ENCODE measurements at regions not wholly inside any gene's neighbourhood (a gene's known extent, or its start where the extent isn't known, plus 50 kb on each side); places are given as distances from the start of the nearest gene placed in this dataset.
"Not testable (repeated sequence)": the region's sequence is repeated elsewhere in the genome, so short reads cannot be mapped to it uniquely, and the experiment has no call there.

DNA sequence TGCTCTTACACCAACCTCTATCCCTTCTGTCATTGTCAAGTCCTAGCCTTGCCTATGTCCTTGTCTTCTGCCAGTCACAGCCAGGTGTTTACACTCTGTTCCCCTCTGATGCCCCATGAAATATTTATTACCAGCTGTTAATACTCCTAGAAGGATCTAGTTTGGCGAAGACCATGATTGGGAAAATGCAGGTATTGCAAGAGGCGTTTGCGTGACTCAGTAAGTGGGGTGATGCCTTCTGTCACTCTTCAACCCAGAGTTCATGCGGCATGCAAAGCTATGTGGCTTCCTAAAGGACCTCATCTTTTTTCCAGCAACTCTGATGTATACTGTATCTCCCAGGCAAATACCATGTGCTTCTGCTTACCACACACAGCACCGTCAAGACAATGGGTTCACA, 81.8 kb upstream of the GJB6 start:
- DNase-seq (ENCODE audit: low read depth in 4 of 4, low spot score in 3 of 4): no peak

DNA sequence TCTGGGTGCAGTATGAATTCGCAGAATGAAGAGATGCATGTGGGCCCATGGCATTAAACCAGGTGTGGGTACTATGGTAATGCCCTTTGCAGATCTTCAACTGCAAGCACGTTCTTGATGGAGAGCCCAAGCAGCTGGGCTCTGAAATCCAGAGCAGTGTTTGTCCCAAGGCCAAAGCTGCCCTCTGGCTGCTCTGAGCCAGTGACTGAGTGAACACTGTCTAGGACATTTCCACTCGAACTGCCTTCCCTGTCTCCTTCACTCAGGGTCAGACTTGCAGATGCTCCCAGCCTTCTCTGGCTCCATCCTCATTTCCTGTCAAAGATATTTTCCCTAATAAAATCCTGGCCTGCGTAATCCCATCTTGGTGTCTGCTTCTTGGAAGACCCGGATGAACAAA, 80.2 kb upstream of the GJB6 start:
- no peak for DNase-seq (ENCODE audit: low read depth in 4 of 4, low spot score in 3 of 4)

DNA sequence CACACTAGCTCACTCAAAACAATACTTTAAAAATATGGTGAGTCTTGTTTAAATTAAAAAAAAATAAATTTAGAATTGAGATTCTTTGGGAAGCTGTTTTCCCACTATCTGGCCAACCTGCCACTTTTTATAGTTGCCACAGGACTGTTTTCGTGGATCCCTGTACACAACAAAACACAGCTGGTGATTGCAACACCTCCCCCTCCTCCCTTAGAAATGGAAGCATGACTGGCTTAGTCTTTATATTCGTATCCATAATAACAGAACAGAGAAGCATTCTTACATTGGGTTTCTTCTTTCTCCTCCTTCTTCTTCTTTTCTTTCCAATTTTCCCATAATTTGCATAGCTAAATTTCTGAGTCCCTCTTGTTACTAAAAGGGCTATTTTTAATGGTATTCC, 79.5 kb upstream of the GJB6 start:
- DNase-seq (ENCODE audit: low read depth in 4 of 4, low spot score in 3 of 4): no peak

DNA sequence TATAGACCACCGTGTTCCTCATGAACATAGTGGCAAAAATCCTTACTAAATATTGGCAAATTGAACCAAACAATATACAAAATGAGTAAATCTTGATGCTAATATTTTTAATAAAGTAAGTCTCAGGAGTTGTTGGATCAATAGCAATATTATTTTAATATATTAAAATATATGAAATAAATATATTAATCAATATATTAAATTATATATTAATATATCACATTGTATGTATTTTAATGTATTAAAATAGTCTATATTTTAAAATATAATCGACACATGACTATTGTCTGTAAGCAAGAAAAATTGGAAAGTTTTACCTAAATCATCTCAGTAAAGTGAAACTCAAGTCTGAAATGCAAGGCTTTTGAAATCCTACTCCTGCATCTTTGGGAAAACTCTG, 78.9 kb upstream of the GJB6 start:
- DNase-seq (ENCODE audit: low read depth in 4 of 4, low spot score in 3 of 4): no peak

DNA sequence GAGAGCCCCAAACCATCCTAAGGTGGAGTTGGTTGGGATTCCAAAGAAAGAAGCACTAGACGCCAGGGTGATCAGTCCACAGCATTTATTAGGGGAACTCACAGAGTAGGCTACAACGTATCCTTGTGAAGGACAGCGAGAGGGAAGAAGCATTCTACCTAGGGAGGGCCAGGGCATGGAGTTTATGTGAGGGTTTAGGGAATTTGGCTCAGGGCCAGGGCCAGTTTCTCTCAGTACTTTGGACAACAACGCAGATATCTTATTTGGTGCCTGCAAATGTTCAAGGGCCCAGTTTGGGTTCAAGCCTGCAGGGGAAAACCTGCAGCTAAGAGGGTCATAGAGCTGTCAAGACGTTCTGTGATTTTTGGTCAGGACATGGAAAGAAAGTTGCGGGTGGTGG, 73.9 kb upstream of the GJB6 start:
- no peak for DNase-seq (ENCODE audit: low read depth in 4 of 4, low spot score in 3 of 4)

DNA sequence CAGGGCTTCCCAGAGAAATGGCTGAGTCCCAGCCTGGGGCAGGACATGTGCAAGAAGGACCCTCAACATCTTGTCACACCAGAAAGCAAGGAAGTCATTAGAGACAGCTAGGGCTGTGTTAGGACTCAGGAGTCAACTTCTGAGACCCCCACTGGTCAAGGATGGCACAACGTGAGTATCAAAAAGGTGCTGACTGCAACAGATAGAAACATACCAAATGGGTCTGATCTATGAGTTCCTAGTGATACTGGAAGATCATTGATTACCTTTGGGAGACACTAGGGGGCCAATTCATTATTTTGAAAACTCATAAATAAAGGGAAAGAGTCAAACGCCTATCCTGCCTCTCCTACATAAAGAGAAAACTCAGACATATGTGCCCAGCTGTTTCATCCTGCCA, 73.5 kb upstream of the GJB6 start:
- DNase-seq (ENCODE audit: low read depth in 4 of 4, low spot score in 3 of 4): no peak

DNA sequence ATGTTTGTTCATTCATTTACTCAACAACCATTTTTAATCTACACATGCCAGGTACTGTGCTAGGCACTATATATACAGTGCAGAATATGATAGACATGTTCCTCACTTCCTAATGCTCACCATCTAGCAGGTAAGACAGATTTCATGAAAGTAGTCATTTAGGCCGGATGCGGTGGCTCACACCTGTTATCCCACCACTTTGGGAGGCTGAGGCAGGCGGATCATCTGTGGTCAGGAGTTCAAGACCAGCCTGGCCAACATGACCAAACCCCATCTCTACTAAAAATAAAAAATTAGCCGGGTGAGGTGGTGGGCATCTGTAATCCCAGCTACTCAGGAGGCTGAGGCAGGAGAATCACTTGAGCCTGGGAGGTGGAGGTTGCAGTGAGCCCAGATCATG, 71.9 kb upstream of the GJB6 start:
- DNase-seq (ENCODE audit: low read depth in 4 of 4, low spot score in 3 of 4): not testable (repeated sequence)

DNA sequence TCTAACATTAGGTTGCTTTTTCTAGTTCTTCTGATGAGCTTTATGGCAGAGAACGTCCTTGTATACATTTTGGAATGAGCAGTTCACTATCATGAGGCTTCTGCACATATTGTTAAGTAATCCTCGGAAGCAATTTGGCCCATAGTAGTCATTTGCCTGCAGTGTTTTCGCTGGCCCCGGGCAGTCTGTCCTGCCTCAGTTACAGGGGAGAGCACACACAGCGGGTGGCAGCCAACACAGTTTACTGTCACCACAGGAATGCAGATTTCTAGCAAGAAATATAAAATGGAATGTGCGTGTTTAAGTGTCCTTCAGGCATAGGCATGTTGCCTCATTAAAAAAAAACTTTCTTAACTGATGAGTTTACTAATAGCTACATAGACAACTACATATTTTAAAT, 71.5 kb upstream of the GJB6 start:
- no peak for DNase-seq (ENCODE audit: low read depth in 4 of 4, low spot score in 3 of 4)

DNA sequence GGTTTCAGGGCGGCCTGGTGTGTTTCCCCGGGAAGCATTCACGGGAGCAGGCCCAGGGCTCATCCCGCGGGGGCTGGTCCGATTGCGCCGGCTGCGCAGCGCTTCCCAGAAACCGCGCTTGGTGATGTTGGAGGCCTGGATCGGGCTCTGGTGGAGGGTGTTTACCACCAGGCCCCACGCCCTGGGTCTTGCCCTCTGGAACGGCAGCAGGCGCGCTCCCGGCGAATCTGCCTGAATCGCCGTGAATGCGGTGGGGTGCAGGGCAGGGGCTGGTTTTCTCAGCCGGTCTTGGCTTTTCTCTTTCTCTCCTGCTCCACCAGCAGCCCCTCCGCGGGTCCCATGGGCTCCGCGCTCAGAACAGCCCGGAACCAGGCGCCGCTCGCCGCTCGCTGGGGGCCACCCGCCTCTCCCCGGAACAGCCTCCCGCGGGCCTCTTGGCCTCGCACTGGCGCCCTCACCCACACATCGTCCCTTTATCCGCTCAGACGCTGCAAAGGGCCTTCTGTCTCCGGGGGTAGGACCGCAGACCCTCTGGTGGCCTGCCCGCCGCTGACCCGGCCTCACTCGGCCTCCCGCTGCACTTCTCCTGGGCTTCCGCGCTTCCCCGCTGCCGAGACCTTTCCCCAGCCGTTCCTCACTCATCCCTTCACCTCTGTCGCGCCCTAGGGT, 69.4 kb upstream of the GJB6 start:
- DNase-seq (ENCODE audit: low read depth in 4 of 4, low spot score in 3 of 4): peak; percentile 12 to 31 (median 14)

DNA sequence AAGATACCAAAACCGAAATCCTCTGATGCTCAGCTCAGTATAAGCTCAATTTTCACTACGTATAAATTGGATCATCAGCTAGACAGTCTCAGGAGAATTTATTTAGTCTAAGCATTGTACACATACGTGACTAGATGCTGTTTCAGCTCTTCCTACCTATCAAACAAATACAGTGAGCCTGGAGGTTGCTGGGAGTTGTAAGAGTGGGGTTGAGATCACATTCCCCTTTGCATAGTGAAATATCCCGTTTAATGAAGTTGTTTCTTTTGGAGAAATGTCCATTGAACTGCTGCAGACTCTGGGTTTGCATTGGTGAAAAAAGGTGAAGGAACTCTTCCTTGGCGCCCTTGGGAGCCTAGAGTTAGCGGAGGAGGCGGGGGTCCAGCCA, 68.9 kb upstream of the GJB6 start:
- no peak for DNase-seq (ENCODE audit: low read depth in 4 of 4, low spot score in 3 of 4)

DNA sequence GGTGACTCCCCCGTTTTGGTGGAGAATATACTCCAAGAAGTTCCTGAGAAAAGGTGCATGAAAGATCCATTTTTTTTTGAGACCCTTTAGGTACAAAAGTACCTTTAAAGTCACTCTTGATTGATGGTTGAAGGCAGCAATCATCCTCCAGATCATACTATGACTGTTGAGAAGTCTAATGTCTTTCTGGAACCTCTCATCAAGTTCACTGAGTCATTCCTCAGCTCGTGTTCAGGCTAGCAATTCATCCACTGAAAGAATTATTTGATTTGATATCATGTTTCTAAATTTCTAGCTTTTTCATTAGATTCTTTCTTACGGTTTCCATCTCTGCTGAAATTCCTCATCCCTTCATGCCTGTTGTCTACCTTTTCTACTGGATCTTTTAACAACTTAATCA, 65.1 kb upstream of the GJB6 start:
- no peak for DNase-seq (ENCODE audit: low read depth in 4 of 4, low spot score in 3 of 4)

DNA sequence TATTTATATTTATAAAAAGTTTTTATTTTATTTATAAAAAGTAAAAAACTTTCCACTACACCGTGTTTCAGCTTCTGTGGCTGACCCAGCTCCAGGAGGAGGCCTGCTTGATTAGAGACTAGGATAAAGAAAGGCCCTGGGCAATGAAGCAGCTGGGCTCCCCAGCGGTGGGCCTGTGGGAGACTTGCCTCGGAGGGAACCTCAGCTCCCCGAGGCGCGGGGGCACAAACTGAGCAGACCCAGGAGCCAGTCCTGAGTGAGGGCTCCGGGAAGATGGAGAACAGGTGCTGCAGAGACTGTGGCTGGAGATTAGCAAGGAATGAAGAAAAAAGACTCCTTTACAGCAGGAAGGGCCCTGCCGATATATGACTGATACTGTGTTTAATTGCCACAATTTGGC, 63.8 kb upstream of the GJB6 start:
- DNase-seq (ENCODE audit: low read depth in 4 of 4, low spot score in 3 of 4): no peak

DNA sequence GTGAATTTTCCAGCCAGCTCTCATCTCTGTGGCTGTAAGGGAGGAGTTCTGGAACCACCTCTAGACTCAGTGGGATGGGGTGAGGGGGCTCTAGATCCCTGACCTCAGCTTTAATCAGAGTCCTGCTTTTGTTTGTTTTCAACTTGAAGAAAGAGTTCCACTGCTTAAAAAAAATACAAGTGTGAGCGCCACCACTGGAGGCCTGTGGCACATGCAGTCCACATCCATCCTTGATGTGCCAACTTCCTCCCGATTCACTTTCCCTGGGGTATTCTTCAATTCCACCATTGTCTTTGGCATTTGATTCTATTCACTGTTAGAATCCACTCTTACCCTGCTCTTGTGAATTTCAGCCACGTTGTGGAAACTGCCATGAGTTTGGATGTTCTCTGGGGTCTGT, 62.4 kb upstream of the GJB6 start:
- DNase-seq (ENCODE audit: low read depth in 4 of 4, low spot score in 3 of 4): no peak

DNA sequence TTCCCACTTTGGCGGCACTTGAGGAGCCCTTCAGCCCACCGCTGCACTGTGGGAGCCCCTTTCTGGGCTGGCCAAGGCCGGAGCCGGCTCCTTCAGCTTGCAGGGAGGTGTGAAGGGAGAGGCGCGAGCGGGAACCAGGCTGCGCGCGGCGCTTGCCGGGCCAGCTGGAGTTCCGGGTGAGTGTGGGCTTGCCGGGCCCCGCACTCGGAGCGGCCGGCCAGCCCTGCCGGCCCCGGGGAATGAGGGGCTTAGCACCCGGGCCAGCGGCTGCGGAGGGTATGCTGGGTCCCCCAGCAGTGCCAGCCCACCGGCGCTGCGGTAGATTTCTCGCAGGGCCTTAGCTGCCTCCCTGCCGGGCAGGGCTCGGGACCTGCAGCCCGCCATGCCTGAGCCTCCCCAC, 60.2 kb upstream of the GJB6 start:
- not testable (repeated sequence) for DNase-seq (ENCODE audit: low read depth in 4 of 4, low spot score in 3 of 4)

DNA sequence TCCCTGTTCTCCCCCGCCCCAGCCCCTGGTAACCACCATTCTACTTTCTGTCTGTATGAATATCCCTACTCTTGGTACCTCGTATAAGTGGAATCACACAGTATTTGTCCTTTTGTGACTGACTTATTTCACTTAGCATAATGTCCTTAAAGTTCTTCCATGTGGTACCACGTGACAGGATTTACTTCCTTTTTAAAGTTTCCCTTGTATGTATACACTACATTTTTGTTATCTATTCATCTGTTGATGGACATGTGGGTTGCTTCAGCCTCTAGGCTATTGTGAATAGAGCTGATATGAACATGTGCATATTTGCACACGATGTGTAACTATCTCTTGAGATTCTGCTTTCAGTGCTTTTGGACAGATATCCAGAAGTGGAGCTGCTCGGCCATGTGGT, 59.6 kb upstream of the GJB6 start:
- DNase-seq (ENCODE audit: low read depth in 4 of 4, low spot score in 3 of 4): no peak

DNA sequence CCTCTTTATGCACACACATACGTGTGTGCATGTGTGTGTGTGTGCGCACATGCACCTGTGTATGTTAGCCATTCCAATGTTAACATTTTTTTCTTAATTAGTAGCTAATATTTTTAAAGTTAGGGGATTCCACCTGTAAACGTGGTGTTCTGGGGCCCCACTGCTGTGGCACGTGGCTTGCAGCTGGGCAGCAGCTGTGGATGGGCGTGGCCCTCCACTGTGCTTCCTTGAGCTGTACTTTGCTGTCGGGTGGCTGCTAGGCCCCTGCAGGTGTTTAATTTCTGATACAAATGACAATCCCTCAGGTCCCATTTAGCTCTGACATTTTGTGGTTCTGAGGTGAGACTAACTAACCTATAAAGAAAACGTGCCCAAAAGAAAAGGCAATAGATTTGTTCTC, 58.9 kb upstream of the GJB6 start:
- no peak for DNase-seq (ENCODE audit: low read depth in 4 of 4, low spot score in 3 of 4)

DNA sequence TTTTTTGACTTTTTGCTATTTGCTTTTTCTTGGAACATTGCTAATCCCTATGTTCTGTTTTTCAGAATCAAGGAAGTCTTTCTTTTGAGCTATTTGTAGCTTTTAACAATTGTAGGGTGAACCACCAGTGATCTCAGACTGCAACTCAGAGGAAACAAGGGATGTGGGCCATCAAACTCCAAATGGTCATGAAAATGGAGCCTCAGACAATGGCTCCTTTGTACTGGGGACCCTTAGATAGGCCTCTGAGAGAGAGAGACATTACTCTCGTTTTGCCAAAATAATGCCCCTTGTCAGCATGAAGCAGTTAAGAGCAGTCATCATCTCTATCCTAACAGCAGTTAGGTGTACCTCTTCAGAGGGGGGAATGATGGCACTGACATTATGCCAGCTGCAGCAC, 56.4 kb upstream of the GJB6 start:
- no peak for DNase-seq (ENCODE audit: low read depth in 4 of 4, low spot score in 3 of 4)

DNA sequence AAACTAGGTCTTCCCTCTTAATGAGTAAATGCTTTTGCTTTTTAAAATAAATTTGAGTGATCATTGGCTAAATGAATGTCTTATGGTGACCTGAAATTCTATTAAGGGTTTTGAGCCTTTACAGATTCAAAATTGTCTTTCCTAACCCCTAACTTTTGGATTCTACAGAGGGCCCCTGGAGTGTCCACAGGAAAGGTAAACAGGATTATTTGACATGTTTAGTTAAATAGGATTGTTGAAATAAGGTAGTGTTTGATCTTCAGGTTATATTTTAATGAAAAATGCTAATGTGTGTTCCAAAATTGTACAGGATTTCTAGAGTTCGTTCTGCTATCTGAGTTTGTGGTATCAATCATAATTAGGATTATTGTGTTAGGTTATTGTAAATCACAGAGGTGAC, 55.9 kb upstream of the GJB6 start:
- DNase-seq (ENCODE audit: low read depth in 4 of 4, low spot score in 3 of 4): no peak

DNA sequence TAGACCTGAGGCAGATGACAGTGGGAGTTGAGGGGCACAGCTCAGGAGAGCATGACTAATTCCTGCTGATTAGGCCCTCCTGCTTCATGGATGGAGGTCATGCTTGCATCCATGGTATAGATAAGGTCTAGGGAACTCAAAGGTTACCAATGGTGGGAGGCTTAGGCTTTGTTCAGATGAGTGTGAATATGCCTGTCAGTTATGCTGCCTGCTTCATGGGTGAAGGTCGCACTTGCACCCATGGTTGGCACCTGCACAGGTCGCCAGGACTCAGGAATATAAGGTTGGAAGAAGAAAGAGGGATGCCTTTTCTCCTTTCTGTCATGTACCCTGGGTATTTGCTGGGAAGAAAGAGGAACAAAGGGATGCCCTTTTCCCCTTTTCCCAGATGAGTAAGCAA, 53.4 kb upstream of the GJB6 start:
- no peak for DNase-seq (ENCODE audit: low read depth in 4 of 4, low spot score in 3 of 4)

Data from right renal pelvis (tissue), 4 donors.